HepG2 (cell line): ENCODE measurements at regions not wholly inside any gene's neighbourhood (a gene's known extent, or its start where the extent isn't known, plus 50 kb on each side); places are given as distances from the start of the nearest gene placed in this dataset.

ENCODE experiments used
- ATAC-seq: fragments of 200-7000 bp; cut with Tn5 transposase; 3 replicates; pipeline ENCODE4 v1.9.1; 2020; ENCODE audit warnings: mild to moderate bottlenecking, moderate library complexity
- BruUV-seq: library from RNA; stranded (reverse); fragments of 400-500 nt; replicated peaks from 2 replicates; lab custom pipeline; 2021; lab: Mats Ljungman, UMichigan
- CTCF ChIA-PET: fragments of 300-600 bp; formaldehyde crosslinking; extraction: SDS; loops from one replicate; lab custom pipeline; 2021; ENCODE audit warnings: low total read pairs, inconsistent platforms, low intra/inter-chr PET ratio; lab: Yijun Ruan, JAX
- POLR2A ChIA-PET: fragments of 350-600 bp; sonication (Branson Sonifier 250); formaldehyde crosslinking; loops from one replicate; lab custom pipeline; 2020; ENCODE audit warnings: antibody characterized with exemption, inconsistent platforms; lab: Yijun Ruan, JAX
- DNase-seq: peaks from one replicate; pipeline ENCODE4 v3.0.0-alpha.2; 2015; ENCODE audit warnings: low spot score
- FAIRE-seq: peaks from 3 replicates; lab custom pipeline; 2011; peaks lifted over from hg19 to GRCh38; lab: Jason Lieb, UNC
- H2AFZ ChIP-seq: one replicate; pipeline ENCODE4 v1.6.1; 2011; ENCODE audit warnings: low read length, inconsistent platforms
- H3K27ac ChIP-seq: fragments of 300-600 bp; 3 replicates; pipeline ENCODE4 v1.8.0; 2011; ENCODE audit warnings: mixed run types, mild to moderate bottlenecking, mixed read lengths, low read length, inconsistent platforms; ENCODE audit not compliant: insufficient read depth; ENCODE audit errors: extremely low read length
- H3K27me3 ChIP-seq, 2 experiments: fragments of 200-600 bp in 1 of 2; 2 replicates in 1 of 2; 3 replicates in 1 of 2; pipeline versions ENCODE4 v1.6.0 to v1.8.0; 2011; ENCODE audit warnings: low read length in 2 of 2, mild to moderate bottlenecking in 2 of 2, moderate library complexity in 2 of 2, inconsistent platforms in 1 of 2; ENCODE audit not compliant: insufficient read depth in 2 of 2, control insufficient read depth in 1 of 2
- H3K36me3 ChIP-seq, 2 experiments: fragments of 200-600 bp in 1 of 2; replicated peaks in 1 of 2; 2 replicates in 1 of 2; 3 replicates in 1 of 2; pipeline versions ENCODE4 v1.5.1 to v1.8.0; 2011; ENCODE audit warnings: low read length in 2 of 2, inconsistent platforms in 1 of 2; ENCODE audit not compliant: insufficient read depth in 2 of 2, control insufficient read depth in 1 of 2
- H3K4me1 ChIP-seq: 2 replicates; pipeline ENCODE4 v1.5.1; 2012; ENCODE audit warnings: low read length, inconsistent platforms; ENCODE audit not compliant: insufficient read depth
- H3K4me2 ChIP-seq: 2 replicates; pipeline ENCODE4 v1.6.0; 2011; ENCODE audit warnings: low read depth, low read length, inconsistent platforms
- H3K4me3 ChIP-seq, 3 experiments: fragments of 200-600 bp in 1 of 3; sonication (generic), shearing (Covaris generic) in 1 of 3; replicated peaks in 1 of 3; 2 replicates each; pipeline ENCODE4 v1.5.1; 2011 to 2016; ENCODE audit warnings: low read length in 3 of 3, inconsistent platforms in 2 of 3, low read depth in 2 of 3, mild to moderate bottlenecking in 2 of 3, control low read depth in 1 of 3, mixed read lengths in 1 of 3; ENCODE audit not compliant: insufficient read depth in 1 of 3
- H3K79me2 ChIP-seq: one replicate; pipeline ENCODE4 v1.6.1; 2011; ENCODE audit warnings: low read length, inconsistent platforms; ENCODE audit not compliant: insufficient read depth
- H3K9ac ChIP-seq: 2 replicates; pipeline ENCODE4 v1.6.0; 2011; ENCODE audit warnings: mild to moderate bottlenecking, low read depth, low read length, inconsistent platforms; ENCODE audit not compliant: insufficient read depth
- H3K9me3 ChIP-seq: 2 replicates; pipeline ENCODE4 v1.5.1; 2012; ENCODE audit warnings: mild to moderate bottlenecking, low read length
- H4K20me1 ChIP-seq: 2 replicates; pipeline ENCODE4 v1.6.0; 2011; ENCODE audit warnings: inconsistent platforms, mild to moderate bottlenecking, low read length, moderate library complexity; ENCODE audit not compliant: insufficient read depth
- HDAC2 ChIP-seq: sonication (generic); formaldehyde crosslinking; IDR thresholded peaks from 2 replicates; pipeline ENCODE4 v1.4.0; 2020; ENCODE audit warnings: missing genetic modification reagents
- ZNF124 ChIP-seq: sonication (generic); formaldehyde crosslinking; IDR thresholded peaks from 2 replicates; pipeline ENCODE4 v1.4.0; 2020; ENCODE audit warnings: missing genetic modification reagents
- ZNF367 ChIP-seq: sonication (generic); formaldehyde crosslinking; IDR thresholded peaks from 2 replicates; pipeline ENCODE4 v1.4.0; 2020; ENCODE audit warnings: missing genetic modification reagents, borderline replicate concordance
- WGBS: methylation state at CpG from one replicate; pipeline ENCODE4 v1.1.6; 2017; ENCODE audit warnings: low lambda C conversion rate; 5-methylcytosine and 5-hydroxymethylcytosine counted together
- in situ Hi-C: cut with HindIII; loops from 2 replicates; pipeline ENCODE4 v1.10.0; 2017; ENCODE audit warnings: low pct_unique_long_range_greater_than_20kb; ENCODE audit not compliant: extremely low pct_ligation_motif_present
- intact Hi-C: fragments of 100-400 bp; cut with micrococcal nuclease; formaldehyde crosslinking; loops from one replicate; pipeline ENCODE4 v1.10.0; 2022; ENCODE audit not compliant: unreplicated experiment
- TF ChIP-seq, protein P1 (sequence below): IDR thresholded peaks from 2 replicates; pipeline ENCODE4 v1.6.1; 2016; ENCODE audit warnings: control low read depth
- TF ChIP-seq, protein P2 (sequence below): IDR thresholded peaks from 2 replicates; pipeline ENCODE4 v1.6.1; 2016; ENCODE audit warnings: low read depth, missing genetic modification reagents, missing compliant biosample characterization
- TF ChIP-seq, protein P3 (sequence below): sonication (generic); formaldehyde crosslinking; IDR thresholded peaks from 2 replicates; pipeline ENCODE4 v1.5.0; 2020; ENCODE audit warnings: mild to moderate bottlenecking, missing genetic modification reagents
- TF ChIP-seq, protein P4 (sequence below): sonication (generic); formaldehyde crosslinking; IDR thresholded peaks from 2 replicates; pipeline ENCODE4 v1.9.0; 2021; ENCODE audit warnings: missing genetic modification reagents, mild to moderate bottlenecking, borderline replicate concordance

DNA sequence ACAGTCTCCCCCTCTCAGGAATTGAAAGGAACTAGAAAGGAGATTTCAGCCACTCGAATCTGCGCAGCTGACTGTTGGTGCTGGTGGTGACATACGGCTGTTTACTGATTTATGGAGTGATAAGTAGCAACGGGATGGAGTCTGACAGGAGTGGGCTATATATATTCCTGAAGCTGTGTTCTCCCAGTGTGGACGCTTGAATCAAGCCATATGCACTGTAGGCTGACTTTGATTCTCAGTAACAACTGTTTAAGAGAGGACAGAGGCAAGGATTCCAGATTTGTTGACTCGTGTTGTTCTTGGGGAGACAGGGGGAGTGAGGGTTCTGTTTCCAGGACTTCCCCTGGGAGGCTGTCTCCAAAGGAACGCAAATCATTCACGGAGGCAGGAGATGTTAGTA lies 260.1 kb upstream of the AUTS2 start:
- no TSS peak for BruUV-seq
- ChIA-PET POLR2A (no interaction called here), CTCF (no interaction called here)
- no peaks in the 10 kb centered on the region for H3K36me3 ChIP-seq
- H3K27me3 ChIP-seq: no peaks in the 10 kb centered on the region
- FAIRE-seq (no peak), DNase-seq (no peak), ATAC-seq (no peak)
- peaks cover under 1% of the 10 kb centered on the region; the same call in 1 of the 2 replicates for H3K9me3 ChIP-seq
- H3K4me2 ChIP-seq: no peak overlapping the region
- no peak overlapping the region for H3K27ac ChIP-seq
- WGBS: 20% methylated on average over 8 of the region's 8 CpGs
- no peak overlapping the region for H3K4me3 ChIP-seq
- H3K79me2 ChIP-seq: no peaks in the 10 kb centered on the region
- H4K20me1 ChIP-seq: no peaks in the 10 kb centered on the region
- H3K4me1 ChIP-seq: no peaks in the 10 kb centered on the region
- H3K9ac ChIP-seq: no peak overlapping the region
- in situ Hi-C loops (no loop called here), intact Hi-C loops (no loop called here)
- H2AFZ ChIP-seq: no peak overlapping the region
- TF ChIP-seq, protein P1, sequence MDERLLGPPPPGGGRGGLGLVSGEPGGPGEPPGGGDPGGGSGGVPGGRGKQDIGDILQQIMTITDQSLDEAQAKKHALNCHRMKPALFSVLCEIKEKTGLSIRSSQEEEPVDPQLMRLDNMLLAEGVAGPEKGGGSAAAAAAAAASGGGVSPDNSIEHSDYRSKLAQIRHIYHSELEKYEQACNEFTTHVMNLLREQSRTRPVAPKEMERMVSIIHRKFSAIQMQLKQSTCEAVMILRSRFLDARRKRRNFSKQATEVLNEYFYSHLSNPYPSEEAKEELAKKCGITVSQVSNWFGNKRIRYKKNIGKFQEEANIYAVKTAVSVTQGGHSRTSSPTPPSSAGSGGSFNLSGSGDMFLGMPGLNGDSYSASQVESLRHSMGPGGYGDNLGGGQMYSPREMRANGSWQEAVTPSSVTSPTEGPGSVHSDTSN (CRISPR knock-in tag): no peak
- TF ChIP-seq, protein P2, sequence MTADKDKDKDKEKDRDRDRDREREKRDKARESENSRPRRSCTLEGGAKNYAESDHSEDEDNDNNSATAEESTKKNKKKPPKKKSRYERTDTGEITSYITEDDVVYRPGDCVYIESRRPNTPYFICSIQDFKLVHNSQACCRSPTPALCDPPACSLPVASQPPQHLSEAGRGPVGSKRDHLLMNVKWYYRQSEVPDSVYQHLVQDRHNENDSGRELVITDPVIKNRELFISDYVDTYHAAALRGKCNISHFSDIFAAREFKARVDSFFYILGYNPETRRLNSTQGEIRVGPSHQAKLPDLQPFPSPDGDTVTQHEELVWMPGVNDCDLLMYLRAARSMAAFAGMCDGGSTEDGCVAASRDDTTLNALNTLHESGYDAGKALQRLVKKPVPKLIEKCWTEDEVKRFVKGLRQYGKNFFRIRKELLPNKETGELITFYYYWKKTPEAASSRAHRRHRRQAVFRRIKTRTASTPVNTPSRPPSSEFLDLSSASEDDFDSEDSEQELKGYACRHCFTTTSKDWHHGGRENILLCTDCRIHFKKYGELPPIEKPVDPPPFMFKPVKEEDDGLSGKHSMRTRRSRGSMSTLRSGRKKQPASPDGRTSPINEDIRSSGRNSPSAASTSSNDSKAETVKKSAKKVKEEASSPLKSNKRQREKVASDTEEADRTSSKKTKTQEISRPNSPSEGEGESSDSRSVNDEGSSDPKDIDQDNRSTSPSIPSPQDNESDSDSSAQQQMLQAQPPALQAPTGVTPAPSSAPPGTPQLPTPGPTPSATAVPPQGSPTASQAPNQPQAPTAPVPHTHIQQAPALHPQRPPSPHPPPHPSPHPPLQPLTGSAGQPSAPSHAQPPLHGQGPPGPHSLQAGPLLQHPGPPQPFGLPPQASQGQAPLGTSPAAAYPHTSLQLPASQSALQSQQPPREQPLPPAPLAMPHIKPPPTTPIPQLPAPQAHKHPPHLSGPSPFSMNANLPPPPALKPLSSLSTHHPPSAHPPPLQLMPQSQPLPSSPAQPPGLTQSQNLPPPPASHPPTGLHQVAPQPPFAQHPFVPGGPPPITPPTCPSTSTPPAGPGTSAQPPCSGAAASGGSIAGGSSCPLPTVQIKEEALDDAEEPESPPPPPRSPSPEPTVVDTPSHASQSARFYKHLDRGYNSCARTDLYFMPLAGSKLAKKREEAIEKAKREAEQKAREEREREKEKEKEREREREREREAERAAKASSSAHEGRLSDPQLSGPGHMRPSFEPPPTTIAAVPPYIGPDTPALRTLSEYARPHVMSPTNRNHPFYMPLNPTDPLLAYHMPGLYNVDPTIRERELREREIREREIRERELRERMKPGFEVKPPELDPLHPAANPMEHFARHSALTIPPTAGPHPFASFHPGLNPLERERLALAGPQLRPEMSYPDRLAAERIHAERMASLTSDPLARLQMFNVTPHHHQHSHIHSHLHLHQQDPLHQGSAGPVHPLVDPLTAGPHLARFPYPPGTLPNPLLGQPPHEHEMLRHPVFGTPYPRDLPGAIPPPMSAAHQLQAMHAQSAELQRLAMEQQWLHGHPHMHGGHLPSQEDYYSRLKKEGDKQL: no peak
- TF ChIP-seq ZNF367 (CRISPR knock-in tag) (no peak), HDAC2 (CRISPR knock-in tag) (no peak), ZNF124 (no peak)
- TF ChIP-seq, protein P3, sequence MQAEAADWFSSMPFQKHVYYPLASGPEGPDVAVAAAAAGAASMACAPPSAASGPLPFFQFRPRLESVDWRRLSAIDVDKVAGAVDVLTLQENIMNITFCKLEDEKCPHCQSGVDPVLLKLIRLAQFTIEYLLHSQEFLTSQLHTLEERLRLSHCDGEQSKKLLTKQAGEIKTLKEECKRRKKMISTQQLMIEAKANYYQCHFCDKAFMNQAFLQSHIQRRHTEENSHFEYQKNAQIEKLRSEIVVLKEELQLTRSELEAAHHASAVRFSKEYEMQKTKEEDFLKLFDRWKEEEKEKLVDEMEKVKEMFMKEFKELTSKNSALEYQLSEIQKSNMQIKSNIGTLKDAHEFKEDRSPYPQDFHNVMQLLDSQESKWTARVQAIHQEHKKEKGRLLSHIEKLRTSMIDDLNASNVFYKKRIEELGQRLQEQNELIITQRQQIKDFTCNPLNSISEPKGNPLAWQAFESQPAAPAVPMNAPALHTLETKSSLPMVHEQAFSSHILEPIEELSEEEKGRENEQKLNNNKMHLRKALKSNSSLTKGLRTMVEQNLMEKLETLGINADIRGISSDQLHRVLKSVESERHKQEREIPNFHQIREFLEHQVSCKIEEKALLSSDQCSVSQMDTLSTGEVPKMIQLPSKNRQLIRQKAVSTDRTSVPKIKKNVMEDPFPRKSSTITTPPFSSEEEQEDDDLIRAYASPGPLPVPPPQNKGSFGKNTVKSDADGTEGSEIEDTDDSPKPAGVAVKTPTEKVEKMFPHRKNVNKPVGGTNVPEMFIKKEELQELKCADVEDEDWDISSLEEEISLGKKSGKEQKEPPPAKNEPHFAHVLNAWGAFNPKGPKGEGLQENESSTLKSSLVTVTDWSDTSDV (CRISPR knock-in tag): no peak
- TF ChIP-seq, protein P4, sequence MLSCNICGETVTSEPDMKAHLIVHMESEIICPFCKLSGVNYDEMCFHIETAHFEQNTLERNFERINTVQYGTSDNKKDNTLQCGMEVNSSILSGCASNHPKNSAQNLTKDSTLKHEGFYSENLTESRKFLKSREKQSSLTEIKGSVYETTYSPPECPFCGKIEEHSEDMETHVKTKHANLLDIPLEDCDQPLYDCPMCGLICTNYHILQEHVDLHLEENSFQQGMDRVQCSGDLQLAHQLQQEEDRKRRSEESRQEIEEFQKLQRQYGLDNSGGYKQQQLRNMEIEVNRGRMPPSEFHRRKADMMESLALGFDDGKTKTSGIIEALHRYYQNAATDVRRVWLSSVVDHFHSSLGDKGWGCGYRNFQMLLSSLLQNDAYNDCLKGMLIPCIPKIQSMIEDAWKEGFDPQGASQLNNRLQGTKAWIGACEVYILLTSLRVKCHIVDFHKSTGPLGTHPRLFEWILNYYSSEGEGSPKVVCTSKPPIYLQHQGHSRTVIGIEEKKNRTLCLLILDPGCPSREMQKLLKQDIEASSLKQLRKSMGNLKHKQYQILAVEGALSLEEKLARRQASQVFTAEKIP (CRISPR knock-in tag): no peak
